IMR-90 (cell line): ENCODE measurements at regions not wholly inside any gene's neighbourhood (a gene's known extent, or its start where the extent isn't known, plus 50 kb on each side); places are given as distances from the start of the nearest gene placed in this dataset.

Source experiments
- ATAC-seq: fragments of 200-7000 bp; cut with Tn5 transposase; 2 replicates; pipeline ENCODE4 v1.9.1; 2020; ENCODE audit warnings: low read depth, mild to moderate bottlenecking, moderate library complexity
- BruUV-seq: library from RNA; stranded (reverse); fragments of 400-500 nt; replicated peaks from 2 replicates; lab custom pipeline; 2021; lab: Mats Ljungman, UMichigan
- CTCF ChIA-PET: fragments of 300-600 bp; formaldehyde crosslinking; extraction: SDS; loops from one replicate; lab custom pipeline; 2021; ENCODE audit warnings: antibody characterized with exemption; lab: Yijun Ruan, JAX
- POLR2A ChIA-PET: fragments of 300-600 bp; sonication (Branson Sonifier 250); formaldehyde crosslinking; loops from one replicate; lab custom pipeline; 2022; ENCODE audit warnings: antibody characterized with exemption; ENCODE audit not compliant: unreplicated experiment; lab: Charles Lee
- DNase-seq: peaks from one replicate; pipeline ENCODE4 v3.0.0; 2013
- H2AFZ ChIP-seq: replicated peaks from 2 replicates; pipeline ENCODE3; 2013; ENCODE audit warnings: low read length, mild to moderate bottlenecking; ENCODE audit not compliant: poor library complexity
- H2AK5ac ChIP-seq: 2 replicates; pipeline ENCODE4 v1.6.1; 2013; ENCODE audit warnings: low read depth, low read length, inconsistent platforms
- H2AK9ac ChIP-seq: replicated peaks from 2 replicates; pipeline ENCODE3; 2013; ENCODE audit warnings: mild to moderate bottlenecking, low read depth, low read length, moderate library complexity; ENCODE audit not compliant: poor library complexity
- H2BK120ac ChIP-seq: 2 replicates; pipeline ENCODE4 v1.6.1; 2013; ENCODE audit warnings: low read depth, low read length, inconsistent platforms
- H2BK15ac ChIP-seq: 3 replicates; pipeline ENCODE4 v1.6.1; 2013; ENCODE audit warnings: low read depth, low read length, inconsistent platforms
- H2BK20ac ChIP-seq: 2 replicates; pipeline ENCODE4 v1.6.1; 2013; ENCODE audit warnings: low read depth, mild to moderate bottlenecking, inconsistent platforms, low read length, moderate library complexity
- H2BK5ac ChIP-seq: 2 replicates; pipeline ENCODE4 v1.6.1; 2013; ENCODE audit warnings: mild to moderate bottlenecking, low read depth, low read length, inconsistent platforms; ENCODE audit not compliant: poor library complexity, severe bottlenecking
- H3K14ac ChIP-seq: replicated peaks from 2 replicates; pipeline ENCODE4 v1.6.1; 2013; ENCODE audit warnings: low read depth, low read length, inconsistent platforms
- H3K18ac ChIP-seq: 2 replicates; pipeline ENCODE4 v1.6.1; 2013; ENCODE audit warnings: low read depth, low read length, control low read depth
- H3K23ac ChIP-seq: 2 replicates; pipeline ENCODE4 v1.6.1; 2013; ENCODE audit warnings: low read depth, low read length, inconsistent platforms
- H3K27ac ChIP-seq: 2 replicates; pipeline ENCODE4 v1.5.1; 2013; ENCODE audit warnings: mild to moderate bottlenecking, control low read depth, low read length; ENCODE audit not compliant: insufficient read depth
- H3K27me3 ChIP-seq: 2 replicates; pipeline ENCODE4 v1.6.1; 2013; ENCODE audit warnings: low read length; ENCODE audit not compliant: control insufficient read depth, insufficient read depth
- H3K36me3 ChIP-seq: 2 replicates; pipeline ENCODE4 v1.6.1; 2013; ENCODE audit warnings: low read length, mixed read lengths; ENCODE audit not compliant: control insufficient read depth, insufficient read depth
- H3K4ac ChIP-seq: 2 replicates; pipeline ENCODE4 v1.6.1; 2013; ENCODE audit warnings: low read depth, low read length, inconsistent platforms
- H3K4me1 ChIP-seq: 2 replicates; pipeline ENCODE4 v1.6.1; 2013; ENCODE audit warnings: low read length, mixed read lengths; ENCODE audit not compliant: control insufficient read depth, insufficient read depth
- H3K4me2 ChIP-seq: 2 replicates; pipeline ENCODE4 v1.6.1; 2013; ENCODE audit warnings: low read depth, mild to moderate bottlenecking, control low read depth, low read length, moderate library complexity
- H3K4me3 ChIP-seq: 2 replicates; pipeline ENCODE4 v1.5.1; 2013; ENCODE audit warnings: low read depth, mild to moderate bottlenecking, control low read depth, low read length, moderate library complexity; ENCODE audit not compliant: insufficient read depth
- H3K56ac ChIP-seq: 2 replicates; pipeline ENCODE4 v1.6.1; 2013; ENCODE audit warnings: low read length, inconsistent platforms; ENCODE audit not compliant: insufficient read depth; ENCODE audit errors: extremely low read depth
- H3K79me1 ChIP-seq, 2 experiments: 2 replicates each; pipeline ENCODE4 v1.6.1; 2013; ENCODE audit warnings: low read length in 2 of 2, inconsistent platforms in 1 of 2, low read depth in 1 of 2
- H3K9ac ChIP-seq: 2 replicates; pipeline ENCODE4 v1.6.1; 2013; ENCODE audit warnings: low read depth, low read length, control low read depth
- H3K9me1 ChIP-seq: 2 replicates; pipeline ENCODE4 v1.6.1; 2013; ENCODE audit warnings: low read length, inconsistent platforms; ENCODE audit not compliant: insufficient read depth
- H3K9me3 ChIP-seq: 2 replicates; pipeline ENCODE4 v1.6.1; 2013; ENCODE audit warnings: low read length; ENCODE audit not compliant: control insufficient read depth, insufficient read depth
- H4K20me1 ChIP-seq: 2 replicates; pipeline ENCODE4 v1.6.1; 2013; ENCODE audit warnings: low read length, inconsistent platforms; ENCODE audit not compliant: insufficient read depth
- H4K5ac ChIP-seq: 2 replicates; pipeline ENCODE4 v1.6.1; 2013; ENCODE audit warnings: mild to moderate bottlenecking, low read depth, low read length, control low read depth
- H4K8ac ChIP-seq, 2 experiments: 2 replicates each; pipeline ENCODE4 v1.6.1; 2013; ENCODE audit warnings: low read depth in 2 of 2, low read length in 2 of 2, control low read depth in 1 of 2, inconsistent platforms in 1 of 2
- H4K91ac ChIP-seq: 2 replicates; pipeline ENCODE4 v1.6.1; 2013; ENCODE audit warnings: low read depth, low read length, inconsistent platforms; ENCODE audit not compliant: insufficient read depth
- NFE2L2 ChIP-seq: fragments of 150-350 bp; IDR thresholded peaks from 2 replicates; pipeline ENCODE4 v1.6.1; 2016; ENCODE audit warnings: low read depth, mild to moderate bottlenecking, low read length
- RAD21 ChIP-seq: IDR thresholded peaks from 2 replicates; pipeline ENCODE4 v1.6.1; 2012; ENCODE audit warnings: low read length, improper control_type of control experiment
- WGBS, 2 experiments: methylation state at CpG; one replicate each; pipeline versions ENCODE4 v1.1.5 to v1.1.7; 2013; ENCODE audit warnings: missing lambda C conversion rate in 2 of 2; ENCODE audit not compliant: insufficient read length in 1 of 2; ENCODE audit errors: extremely low coverage in 2 of 2; 5-methylcytosine and 5-hydroxymethylcytosine counted together
- dilution Hi-C: fragments of 300-500 bp; cut with HindIII; formaldehyde crosslinking; loops from one replicate; pipeline ENCODE4 v1.14.3; 2018; ENCODE audit warnings: low sequenced_read_pairs; ENCODE audit not compliant: unreplicated experiment
- in situ Hi-C: fragments of 300-500 bp; cut with MboI; formaldehyde crosslinking; loops from 3 replicates; pipeline ENCODE4 v1.14.3; 2019; ENCODE audit warnings: low sequenced_read_pairs, inconsistent platforms, mixed read lengths
- intact Hi-C: fragments of 100-400 bp; cut with micrococcal nuclease; formaldehyde crosslinking; loops from 2 replicates; pipeline ENCODE4 v1.10.0; 2022

- H3K27ac ChIP-seq, result no peak overlapping the region
- ATAC-seq (no peak), DNase-seq (no peak)
- no peak overlapping the region for H3K56ac ChIP-seq
- H3K4ac ChIP-seq, result no peak overlapping the region
- intact Hi-C loops, result no loop called here
- dilution Hi-C loops, result no loop called here
- TF ChIP-seq RAD21, result no peak
- peak; percentile 55 for TF ChIP-seq NFE2L2
- POLR2A ChIA-PET, result no interaction called here
- no TSS peak for BruUV-seq
- no peak overlapping the region for H4K91ac ChIP-seq
- H4K20me1 ChIP-seq, result no peaks in the 10 kb centered on the region
- no peaks in the 10 kb centered on the region for H3K79me1 ChIP-seq
- H3K14ac ChIP-seq, result no peak overlapping the region
- H2AFZ ChIP-seq, result no peak overlapping the region
- H2BK15ac ChIP-seq, result no peak overlapping the region
- no peak overlapping the region for H3K9ac ChIP-seq
- H3K4me3 ChIP-seq, result no peak overlapping the region
- H2BK5ac ChIP-seq, result no peak overlapping the region
- no peak overlapping the region for H3K18ac ChIP-seq
- H3K27me3 ChIP-seq, result no peaks in the 10 kb centered on the region
- no peaks in the 10 kb centered on the region for H3K4me1 ChIP-seq
- H4K5ac ChIP-seq, result no peak overlapping the region
- WGBS, 2 experiments, result no CpG with 5 or more reads among the region's 4 CpGs
- no peaks in the 10 kb centered on the region for H3K9me1 ChIP-seq
- in situ Hi-C loops, result no loop called here
- no peaks in the 10 kb centered on the region for H3K9me3 ChIP-seq
- CTCF ChIA-PET, result no interaction called here
- no peak overlapping the region for H2BK20ac ChIP-seq
- H3K4me2 ChIP-seq, result no peak overlapping the region
- H3K36me3 ChIP-seq, result no peaks in the 10 kb centered on the region
- no peak overlapping the region for H3K23ac ChIP-seq
- no peak overlapping the region for H4K8ac ChIP-seq
- H2AK9ac ChIP-seq, result no peak overlapping the region
- no peak overlapping the region for H2AK5ac ChIP-seq
- no peak overlapping the region for H2BK120ac ChIP-seq
These were observed 808.8 kb downstream of the TUSC7 start for GRCh38 chr3:117518364-117518763.
